K562 (cell line): ENCODE measurements at regions not wholly inside any gene's neighbourhood (a gene's known extent, or its start where the extent isn't known, plus 50 kb on each side); places are given as distances from the start of the nearest gene placed in this dataset.

Experiments
- ATAC-seq: fragments of 200-7000 bp; cut with Tn5 transposase; 3 replicates; pipeline ENCODE4 v1.9.1; 2020; ENCODE audit warnings: moderate library complexity
- BruUV-seq: library from RNA; stranded (reverse); fragments of 400-500 nt; replicated peaks from 2 replicates; lab custom pipeline; 2021; lab: Mats Ljungman, UMichigan
- CTCF ChIA-PET: fragments of 300-600 bp; formaldehyde crosslinking; extraction: SDS; loops from one replicate; lab custom pipeline; 2021; ENCODE audit warnings: low intra/inter-chr PET ratio; lab: Yijun Ruan, JAX
- POLR2A ChIA-PET: fragments of 300-600, 350-650 bp; sonication (Branson Sonifier 250); formaldehyde crosslinking; extraction: SDS; loops from one replicate; lab custom pipeline; 2021; ENCODE audit warnings: antibody characterized with exemption, inconsistent platforms; lab: Yijun Ruan, JAX
- DNase-seq, 4 experiments: peaks; one replicate each; pipeline versions ENCODE4 v3.0.0 to v3.0.0-alpha.2; 2011 to 2018; ENCODE audit warnings: low spot score in 3 of 4, mixed read lengths in 3 of 4; ENCODE audit errors: extremely low read depth in 1 of 4
- FAIRE-seq: peaks from 2 replicates; lab custom pipeline; 2011; peaks lifted over from hg19 to GRCh38; lab: Jason Lieb, UNC
- H2AFZ ChIP-seq: 2 replicates; pipeline ENCODE4 v1.6.0; 2011; ENCODE audit warnings: low read depth, low read length, control low read depth, inconsistent platforms
- H3K27ac ChIP-seq: fragments of 200-600 bp; 3 replicates; pipeline ENCODE4 v1.8.0; 2011; ENCODE audit warnings: low read depth, mild to moderate bottlenecking, control low read depth, inconsistent platforms, low read length, moderate library complexity, mixed read lengths; ENCODE audit errors: extremely low read depth
- H3K27me3 ChIP-seq, 2 experiments: fragments of 300-600 bp in 1 of 2; 2 replicates in 1 of 2; 3 replicates in 1 of 2; pipeline versions ENCODE4 v1.6.0 to v1.8.0; 2011; ENCODE audit warnings: inconsistent platforms in 2 of 2, low read length in 2 of 2, mild to moderate bottlenecking in 1 of 2, mixed read lengths in 1 of 2, moderate library complexity in 1 of 2; ENCODE audit not compliant: control insufficient read depth in 2 of 2, insufficient read depth in 2 of 2
- H3K36me3 ChIP-seq: fragments of 300-600 bp; 3 replicates; pipeline ENCODE4 v1.8.0; 2011; ENCODE audit warnings: mild to moderate bottlenecking, low read length, inconsistent platforms; ENCODE audit not compliant: control insufficient read depth, insufficient read depth
- H3K4me1 ChIP-seq, 2 experiments: fragments of 200-600 bp in 1 of 2; replicated peaks in 1 of 2; 2 replicates in 1 of 2; 3 replicates in 1 of 2; pipeline versions ENCODE4 v1.5.1 to v1.8.0; 2011; ENCODE audit warnings: inconsistent platforms in 2 of 2, low read length in 2 of 2, mild to moderate bottlenecking in 1 of 2, mixed read lengths in 1 of 2, moderate library complexity in 1 of 2; ENCODE audit not compliant: control insufficient read depth in 2 of 2, insufficient read depth in 2 of 2
- H3K4me2 ChIP-seq: 2 replicates; pipeline ENCODE4 v1.6.1; 2011; ENCODE audit warnings: low read length, control low read depth, inconsistent platforms, mixed read lengths; ENCODE audit not compliant: insufficient read depth
- H3K4me3 ChIP-seq: fragments of 200-600 bp; sonication (generic), shearing (Covaris generic); 2 replicates; pipeline ENCODE4 v1.5.1; 2016; ENCODE audit warnings: control low read depth, inconsistent platforms
- H3K79me2 ChIP-seq: fragments of 200-600 bp; 3 replicates; pipeline ENCODE4 v1.8.0; 2011; ENCODE audit warnings: low read length, inconsistent platforms; ENCODE audit not compliant: control insufficient read depth, insufficient read depth
- H3K9ac ChIP-seq, 2 experiments: 2 replicates each; pipeline versions ENCODE4 v1.6.0 to v1.6.1; 2011; ENCODE audit warnings: low read depth in 2 of 2, low read length in 2 of 2, control low read depth in 1 of 2, inconsistent platforms in 1 of 2, mild to moderate bottlenecking in 1 of 2, mixed read lengths in 1 of 2; ENCODE audit not compliant: insufficient read depth in 1 of 2
- H3K9me1 ChIP-seq: one replicate; pipeline ENCODE4 v1.6.0; 2011; ENCODE audit warnings: inconsistent platforms, mild to moderate bottlenecking, low read length, moderate library complexity; ENCODE audit not compliant: control insufficient read depth, insufficient read depth
- H3K9me3 ChIP-seq: replicated peaks from 2 replicates; pipeline ENCODE4 v1.5.1; 2011; ENCODE audit warnings: low read depth, low read length, inconsistent platforms; ENCODE audit not compliant: control insufficient read depth, insufficient read depth
- H4K20me1 ChIP-seq: replicated peaks from 2 replicates; pipeline ENCODE4 v1.6.1; 2011; ENCODE audit warnings: low read length, inconsistent platforms, mixed read lengths; ENCODE audit not compliant: control insufficient read depth, insufficient read depth
- GABPA ChIP-seq: fragments of 200-800 bp; sonication (Bioruptor generic); conservative IDR thresholded peaks from 2 replicates; pipeline ENCODE4 v1.6.1; 2016; ENCODE audit warnings: low read depth, missing genetic modification characterization, missing compliant biosample characterization
- GTF2F1 ChIP-seq: IDR thresholded peaks from 2 replicates; pipeline ENCODE4 v1.6.1; 2011; ENCODE audit warnings: low read depth, low read length, improper control_type of control experiment
- HDAC3 ChIP-seq: fragments of 450-650 bp; IDR thresholded peaks from 2 replicates; pipeline ENCODE4 v1.6.1; 2018; ENCODE audit warnings: borderline replicate concordance, mild to moderate bottlenecking, moderate library complexity; ENCODE audit not compliant: partially characterized antibody
- IRF9 ChIP-seq: fragments of 450-650 bp; IDR thresholded peaks from 2 replicates; pipeline ENCODE4 v1.6.1; 2016; ENCODE audit warnings: missing biosample characterization, missing genetic modification characterization
- JUNB ChIP-seq: fragments of 450-650 bp; formaldehyde crosslinking; conservative IDR thresholded peaks from 2 replicates; pipeline ENCODE4 v1.4.0; 2020; ENCODE audit warnings: mild to moderate bottlenecking
- KLF16 ChIP-seq: IDR thresholded peaks from 2 replicates; pipeline ENCODE4 v1.6.1; 2016; ENCODE audit warnings: antibody characterized with exemption
- MAFK ChIP-seq: IDR thresholded peaks from 2 replicates; pipeline ENCODE4 v1.6.1; 2011; ENCODE audit warnings: low read length, improper control_type of control experiment
- NUFIP1 ChIP-seq: fragments of 450-650 bp; IDR thresholded peaks from 2 replicates; pipeline ENCODE4 v1.6.1; 2018; ENCODE audit not compliant: partially characterized antibody
- PATZ1 ChIP-seq: fragments of 250-450 bp; sonication (Bioruptor Pico); IDR thresholded peaks from 2 replicates; pipeline ENCODE4 v1.5.0; 2020; ENCODE audit warnings: mild to moderate bottlenecking, borderline replicate concordance
- SIN3B ChIP-seq: fragments of 450-650 bp; IDR thresholded peaks from 2 replicates; pipeline ENCODE4 v1.6.1; 2017; ENCODE audit warnings: low read depth, mild to moderate bottlenecking, moderate library complexity
- TBL1XR1 ChIP-seq, 2 experiments: IDR thresholded peaks; 2 replicates each; pipeline ENCODE4 v1.6.1; 2012; ENCODE audit warnings: improper control_type of control experiment in 2 of 2, low read length in 2 of 2, mild to moderate bottlenecking in 1 of 2
- TEAD2 ChIP-seq: fragments of 450-650 bp; IDR thresholded peaks from 2 replicates; pipeline ENCODE4 v1.6.1; 2016; ENCODE audit warnings: missing genetic modification characterization, control low read depth, missing compliant biosample characterization
- ZNF263 ChIP-seq: sonication (generic); formaldehyde crosslinking; IDR thresholded peaks from 2 replicates; pipeline ENCODE4 v1.8.0; 2022; ENCODE audit warnings: mild to moderate bottlenecking, missing genetic modification reagents, borderline replicate concordance
- ZNF444 ChIP-seq: fragments of 250-450 bp; sonication (Bioruptor Pico); IDR thresholded peaks from 2 replicates; pipeline ENCODE4 v1.4.0; 2020; ENCODE audit warnings: mild to moderate bottlenecking, moderate library complexity
- ZNF695 ChIP-seq: fragments of 450-650 bp; formaldehyde crosslinking; IDR thresholded peaks from 2 replicates; pipeline ENCODE4 v1.4.0; 2020; ENCODE audit warnings: mild to moderate bottlenecking, moderate library complexity
- WGBS: fragments of 100-300 bp; shearing (Covaris generic); methylation state at CpG from one replicate; pipeline ENCODE4 v1.1.6; 2016; ENCODE audit warnings: low coverage, mixed read lengths; ENCODE audit not compliant: insufficient coverage; ENCODE audit errors: missing lambda C conversion rate; 5-methylcytosine and 5-hydroxymethylcytosine counted together
- in situ Hi-C: fragments of 300-500 bp; cut with MboI; formaldehyde crosslinking; loops from 4 replicates; pipeline ENCODE4 v1.15.0; 2018; ENCODE audit warnings: inconsistent platforms, mixed read lengths
- intact Hi-C: fragments of 100-400 bp; cut with micrococcal nuclease; formaldehyde crosslinking; loops from 2 replicates; pipeline ENCODE4 v1.14.2; 2022

GRCh38 chr5:110324876-110325275 lies 401.6 kb downstream of the TMEM232 start:
- no peak for DNase-seq
- WGBS: 0% methylated on average over 1 of the region's 1 CpG
- no peaks in the 10 kb centered on the region for H3K9me1 ChIP-seq
- H3K9me3 ChIP-seq: no peaks in the 10 kb centered on the region
- no peak for FAIRE-seq
- no peaks in the 10 kb centered on the region for H3K36me3 ChIP-seq
- no TSS peak for BruUV-seq
- H3K79me2 ChIP-seq: no peaks in the 10 kb centered on the region
- intact Hi-C loops: no loop called here
- no peak overlapping the region for H3K27ac ChIP-seq
- TF ChIP-seq TEAD2 (tag) (no peak), KLF16 (no peak), HDAC3 (no peak), ZNF444 (CRISPR knock-in tag) (no peak), IRF9 (tag) (no peak), MAFK (no peak), NUFIP1 (no peak), JUNB (no peak), GTF2F1 (no peak), GABPA (no peak), SIN3B (no peak), ZNF263 (no peak), ZNF695 (CRISPR knock-in tag) (no peak), TBL1XR1 (IDR thresholded peaks at IDR 0.05; ENCODE audit: low read length in 2 of 2) (no peak), PATZ1 (CRISPR knock-in tag) (no peak)
- H3K4me3 ChIP-seq: no peak overlapping the region
- H2AFZ ChIP-seq: no peak overlapping the region
- POLR2A ChIA-PET: interaction anchor here (0.7 kb wide), 1 partner anchor 30 kb away, joined by 3 read pairs; no protein-coding TSS in a partner anchor
- ATAC-seq: no peak
- no peak overlapping the region for H3K4me2 ChIP-seq
- H3K9ac ChIP-seq: no peak overlapping the region
- H3K4me1 ChIP-seq: no peaks in the 10 kb centered on the region
- CTCF ChIA-PET: interaction anchor here (0.6 kb wide), 1 partner anchor 10 kb away, joined by 3 read pairs; no protein-coding TSS in a partner anchor
- no peaks in the 10 kb centered on the region for H3K27me3 ChIP-seq
- H4K20me1 ChIP-seq: no peaks in the 10 kb centered on the region
- in situ Hi-C loops: no loop called here
